Keratinocyte (primary cell): ENCODE measurements at regions not wholly inside any gene's neighbourhood (a gene's known extent, or its start where the extent isn't known, plus 50 kb on each side); places are given as distances from the start of the nearest gene placed in this dataset.

Experiments
- CTCF ChIP-seq, 3 experiments: IDR thresholded peaks in 1 of 3; conservative IDR thresholded peaks in 1 of 3; optimal IDR thresholded peaks in 1 of 3; 2 replicates in 2 of 3; 3 replicates in 1 of 3; pipeline versions ENCODE3 to v1.5.1; 2011; ENCODE audit warnings: low read length in 3 of 3, mild to moderate bottlenecking in 3 of 3, moderate library complexity in 2 of 3, control low read depth in 1 of 3, inconsistent platforms in 1 of 3; ENCODE audit not compliant: insufficient read depth in 2 of 3; ENCODE audit errors: extremely low read depth in 1 of 3
- EZH2 ChIP-seq: IDR thresholded peaks from one replicate; pipeline ENCODE4 v1.6.1; 2012; ENCODE audit warnings: inconsistent platforms, mild to moderate bottlenecking, low read length, moderate library complexity

DNA sequence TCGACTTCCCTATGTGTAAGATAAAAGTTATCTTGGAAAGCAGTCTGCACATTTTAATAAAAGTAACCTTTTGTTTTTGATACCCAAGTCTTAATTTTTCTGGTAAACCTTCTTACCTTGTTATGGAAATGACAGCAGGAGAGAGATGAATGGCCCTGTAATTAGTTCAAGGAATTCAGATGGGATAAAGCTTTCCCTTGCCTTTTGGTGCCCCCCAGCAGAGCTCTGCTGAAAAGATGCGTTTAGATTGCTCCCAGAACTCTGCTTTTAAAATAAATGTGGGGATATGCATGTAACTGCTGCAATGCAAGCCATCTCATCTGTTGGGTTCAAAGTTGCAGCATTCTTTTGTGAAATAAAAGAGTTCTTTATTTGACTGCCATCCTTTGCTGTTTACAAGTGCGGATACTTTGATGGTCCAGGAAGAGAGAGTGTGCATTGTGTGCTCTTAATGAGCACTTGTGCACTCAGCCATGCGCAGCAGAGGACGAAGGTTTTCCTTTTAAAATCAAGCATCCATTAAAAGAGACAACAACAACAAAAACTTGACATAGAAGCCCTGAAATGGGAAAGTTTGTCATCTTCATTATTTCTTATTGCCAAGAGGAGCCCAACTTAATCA, 176.7 kb upstream of the ST6GAL2 start:
- TF ChIP-seq CTCF (optimal IDR thresholded peaks at IDR 0.05 in 1 of 3, IDR thresholded peaks at IDR 0.05 in 1 of 3, conservative IDR thresholded peaks at IDR 0.05 in 1 of 3; ENCODE audit: extremely low read depth in 1 of 3, insufficient read depth in 2 of 3, low read length in 3 of 3) (no peak), EZH2 (no peak)
